Activated CD4-positive, CD25-positive, alpha-beta regulatory T cell treated with anti-CD3 and anti-CD28 coated beads, Interleukin-2, amount 50 U/mL, for 24 hours (primary cell): ENCODE measurements at regions not wholly inside any gene's neighbourhood (a gene's known extent, or its start where the extent isn't known, plus 50 kb on each side); places are given as distances from the start of the nearest gene placed in this dataset.

Source experiments
- ATAC-seq, 2 donors: fragments of 150-1000 bp; cut with Tn5 transposase; one replicate each; pipeline ENCODE4 v1.10.0; 2021; ENCODE audit warnings: mild to moderate bottlenecking in 1 of 2, moderate library complexity in 1 of 2

DNA sequence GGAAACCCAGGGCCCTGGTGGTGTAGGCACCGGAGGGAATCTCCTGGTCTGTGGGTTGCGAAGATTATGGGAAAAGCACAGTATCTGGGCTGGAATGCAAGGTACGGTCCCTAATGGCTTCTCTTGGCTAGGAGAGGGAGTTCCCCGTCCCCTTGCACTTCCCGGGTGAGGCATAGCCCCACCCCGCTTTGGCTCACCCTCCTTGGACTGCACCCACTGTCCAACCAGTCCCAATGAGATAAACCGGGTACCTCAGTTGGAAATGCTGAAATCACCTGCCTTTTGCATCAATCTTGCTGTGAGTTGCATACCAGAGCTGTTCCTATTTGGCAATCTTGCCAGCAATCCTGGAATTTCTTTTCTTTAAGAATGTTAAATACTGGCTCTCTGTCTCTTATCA is 1429.1 kb downstream of the MAT2B start:
- no peak for ATAC-seq

DNA sequence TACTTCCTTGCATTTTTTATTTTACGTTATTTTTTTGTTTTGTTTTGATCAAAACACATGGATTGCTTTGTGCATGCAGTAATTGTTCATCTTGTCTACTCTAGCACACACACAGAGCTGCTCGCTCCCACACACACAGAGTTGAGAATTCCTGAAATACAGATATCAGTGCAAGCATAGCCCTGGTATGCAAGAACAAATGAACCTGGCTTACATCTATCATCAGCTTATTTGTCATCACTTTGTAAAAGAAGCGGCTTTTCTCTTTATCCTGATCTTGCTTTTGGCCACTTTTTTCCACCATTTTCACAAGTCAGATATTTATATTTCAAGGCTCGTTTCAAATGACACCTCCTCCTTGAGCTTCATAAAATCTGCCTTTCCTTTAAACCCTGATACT is 1435.7 kb downstream of the MAT2B start:
- ATAC-seq = no peak

DNA sequence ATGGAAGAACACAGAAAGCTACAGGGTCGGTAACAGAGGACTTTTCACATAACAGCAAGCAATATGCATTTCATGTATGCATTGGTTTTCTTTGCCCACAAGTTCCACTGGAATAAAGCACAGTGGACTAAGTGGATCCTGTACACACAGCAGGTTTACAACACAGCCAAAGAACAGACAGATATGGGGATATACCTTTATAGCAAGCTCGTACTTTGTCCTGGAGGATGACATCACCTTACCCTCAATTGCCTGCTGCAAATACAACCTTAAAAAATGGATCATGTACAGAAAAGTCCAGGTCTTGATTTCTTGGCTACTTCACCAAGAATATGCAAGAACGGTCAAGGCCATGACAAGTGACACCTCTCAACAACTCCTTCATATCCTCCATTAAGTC is 1445.5 kb downstream of the MAT2B start:
- no peak for ATAC-seq

DNA sequence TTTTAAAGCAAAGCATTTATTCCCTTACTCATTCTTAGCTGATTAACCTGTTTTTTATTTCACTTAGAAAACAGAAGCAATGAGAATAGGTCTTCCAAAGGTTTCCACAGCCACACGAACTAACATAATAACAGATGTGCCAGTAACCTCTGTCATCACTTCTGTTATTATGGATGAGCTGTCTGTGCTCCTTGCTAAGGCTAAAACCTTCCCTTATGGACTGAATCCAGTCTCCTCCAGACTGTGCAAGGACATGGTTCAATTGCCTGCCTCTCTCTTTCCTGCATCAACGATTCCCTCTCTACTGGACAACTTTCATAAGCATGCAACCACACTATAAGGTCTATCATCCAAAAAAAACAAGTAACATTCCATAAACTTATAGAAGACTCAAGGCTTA is 1446.2 kb downstream of the MAT2B start:
- no peak for ATAC-seq

DNA sequence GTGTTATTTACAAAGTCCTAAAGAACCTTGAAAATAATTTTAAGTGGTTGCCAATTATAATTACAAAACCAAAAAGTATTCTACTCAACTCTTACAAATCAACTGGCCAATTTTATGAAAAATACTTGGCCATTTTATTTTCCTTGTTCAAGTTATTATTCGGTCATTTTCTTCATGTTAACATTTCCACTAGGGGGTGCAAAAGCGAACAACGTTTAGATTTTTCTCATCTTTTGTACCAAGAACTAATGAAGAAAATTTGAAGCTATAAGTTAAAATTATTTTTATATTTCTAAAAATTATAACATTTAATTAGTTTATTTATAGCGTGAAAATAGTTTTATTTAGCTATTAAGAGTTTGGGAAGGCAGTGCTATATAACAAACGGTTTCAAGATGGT is 1453.3 kb downstream of the MAT2B start:
- no peak for ATAC-seq

DNA sequence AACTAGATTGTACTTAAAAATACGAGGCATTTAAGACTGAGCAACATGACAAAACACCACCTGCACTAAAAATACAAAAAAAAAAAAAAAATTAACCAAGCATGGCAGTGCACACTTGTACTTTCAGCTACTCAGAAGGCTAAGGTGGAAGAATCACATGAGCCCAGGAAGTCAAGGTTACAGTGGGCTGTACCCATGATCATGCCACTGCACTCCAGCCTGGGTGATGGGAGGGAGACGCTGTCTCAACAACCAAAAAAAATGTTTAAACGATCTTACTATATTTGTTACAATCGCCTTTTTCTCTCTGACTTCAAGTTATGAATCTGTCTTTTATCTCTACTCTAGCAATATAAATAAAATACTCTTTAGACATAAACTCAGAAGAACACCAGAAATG is 1454.3 kb downstream of the MAT2B start:
- no peak for ATAC-seq

DNA sequence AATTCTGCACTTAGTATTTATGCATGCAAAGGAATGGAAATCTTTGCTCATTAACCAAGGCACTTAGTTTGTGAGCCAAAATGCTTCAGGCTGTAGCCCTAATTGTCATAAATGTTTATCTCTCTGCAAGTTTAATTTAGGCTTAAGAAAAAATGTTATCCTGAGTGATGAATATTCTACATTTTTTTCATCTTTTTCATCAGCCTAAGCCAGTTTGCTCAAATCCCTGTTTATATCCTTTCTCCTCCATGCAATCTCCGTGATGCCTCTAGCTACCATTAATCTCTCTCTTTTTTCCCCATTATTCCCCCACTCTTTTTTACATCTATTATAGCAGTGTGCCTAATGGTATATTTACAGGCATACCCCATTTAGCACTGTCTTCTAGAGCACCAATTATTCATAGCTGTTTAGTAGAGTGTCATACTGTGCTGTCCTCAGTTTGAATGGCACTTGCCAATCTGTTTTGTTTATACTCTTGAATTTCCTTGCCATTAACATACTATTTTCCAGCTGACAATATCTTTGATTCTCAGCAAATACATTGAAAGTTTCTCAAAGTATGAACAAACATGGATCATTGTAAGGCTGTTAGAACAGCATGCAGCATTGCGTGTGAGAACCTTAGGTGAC is 1457.0 kb downstream of the MAT2B start:
- ATAC-seq = no peak

DNA sequence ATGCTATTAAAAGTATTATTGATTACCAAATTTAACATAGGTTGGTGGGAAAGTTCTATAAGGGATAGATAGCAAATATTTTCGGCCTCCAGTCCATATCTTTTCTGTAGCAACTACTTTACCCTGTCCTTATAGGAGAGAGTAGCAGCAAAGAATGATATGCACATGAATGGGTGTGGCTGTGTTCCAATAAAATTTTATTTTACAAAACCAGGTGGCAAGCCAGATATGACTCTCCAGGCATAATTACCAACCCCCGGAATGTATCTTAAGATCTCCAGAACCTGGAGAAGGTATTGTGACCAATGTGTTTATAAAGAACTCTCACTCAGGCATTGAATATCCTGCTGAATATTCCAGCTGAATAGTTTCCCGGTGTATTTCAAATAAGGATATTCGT is 1461.2 kb downstream of the MAT2B start:
- no peak for ATAC-seq

DNA sequence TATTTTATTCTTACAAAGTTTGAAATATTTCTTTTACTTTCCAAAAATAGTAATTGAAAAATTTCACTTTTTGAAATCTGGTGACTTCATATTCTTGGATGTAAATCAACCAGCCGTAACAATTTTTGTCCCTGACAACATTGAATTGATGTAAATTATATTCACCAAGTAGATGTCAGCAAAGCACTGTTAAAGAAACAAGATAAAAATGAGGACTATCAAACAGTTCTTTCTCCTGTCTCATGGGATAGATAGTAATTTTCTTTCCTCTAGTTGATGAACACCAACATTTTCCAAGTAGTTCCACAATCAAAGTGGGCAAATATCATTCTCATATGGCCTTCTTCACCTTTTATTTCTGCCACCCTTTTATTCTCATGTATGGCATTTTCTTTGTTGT is 1461.9 kb downstream of the MAT2B start:
- ATAC-seq = no peak

DNA sequence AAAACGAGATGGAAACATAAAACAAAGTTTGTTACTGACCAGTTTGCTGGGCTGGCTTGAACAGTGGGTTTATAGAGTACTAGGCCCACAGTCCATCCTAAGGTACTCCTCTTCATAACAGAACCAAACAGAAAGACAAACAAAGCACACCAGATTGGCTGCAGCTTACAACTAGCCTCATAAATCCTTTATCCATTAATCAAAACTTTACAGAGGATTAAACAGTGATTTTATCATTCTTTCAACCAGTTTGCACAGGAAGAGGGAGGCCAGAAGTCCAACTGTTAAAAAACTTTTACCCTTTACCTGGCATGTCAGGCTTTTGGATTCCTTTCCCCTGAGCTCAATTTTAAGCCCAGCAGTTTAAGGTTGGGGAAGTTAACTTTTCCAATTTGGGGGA is 1467.6 kb downstream of the MAT2B start:
- no peak for ATAC-seq

DNA sequence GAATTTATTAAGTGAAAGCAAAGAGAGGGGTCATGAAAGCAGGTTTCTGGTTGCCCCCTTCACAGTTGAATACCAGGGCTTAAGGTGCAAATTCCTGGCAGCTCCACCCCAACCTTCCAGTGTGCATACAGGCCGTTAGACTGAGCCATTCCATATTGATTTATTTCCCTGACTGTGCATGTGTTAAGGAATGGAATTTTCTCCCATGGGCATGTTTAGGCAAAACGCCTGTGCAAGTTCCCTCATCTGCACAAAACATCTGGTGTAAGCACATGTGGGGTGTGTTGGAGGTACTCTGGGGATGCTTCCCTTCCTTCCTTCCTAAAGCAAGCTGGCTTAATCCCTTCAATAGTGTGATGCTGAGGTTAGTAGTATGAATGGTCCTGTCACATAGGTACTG is 1470.6 kb downstream of the MAT2B start:
- no peak for ATAC-seq

DNA sequence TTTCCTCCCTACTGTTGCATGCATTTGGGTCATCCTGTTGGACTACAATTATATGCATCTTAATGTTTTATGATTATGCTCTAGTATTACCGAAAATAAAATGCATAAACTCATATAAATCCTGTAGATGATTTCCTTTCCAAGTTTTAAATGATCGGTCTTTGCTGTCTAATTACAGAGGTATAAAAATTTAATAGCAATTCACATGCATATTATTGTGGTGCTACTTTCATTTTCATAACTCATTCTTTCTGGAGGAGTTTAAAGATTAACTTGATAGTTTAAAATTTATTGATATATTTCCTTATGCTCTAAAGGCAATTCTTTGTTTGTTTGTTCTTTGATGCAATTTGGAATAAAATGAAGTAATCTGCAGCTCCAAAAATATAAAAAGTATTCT is 1475.1 kb downstream of the MAT2B start:
- ATAC-seq = no peak

DNA sequence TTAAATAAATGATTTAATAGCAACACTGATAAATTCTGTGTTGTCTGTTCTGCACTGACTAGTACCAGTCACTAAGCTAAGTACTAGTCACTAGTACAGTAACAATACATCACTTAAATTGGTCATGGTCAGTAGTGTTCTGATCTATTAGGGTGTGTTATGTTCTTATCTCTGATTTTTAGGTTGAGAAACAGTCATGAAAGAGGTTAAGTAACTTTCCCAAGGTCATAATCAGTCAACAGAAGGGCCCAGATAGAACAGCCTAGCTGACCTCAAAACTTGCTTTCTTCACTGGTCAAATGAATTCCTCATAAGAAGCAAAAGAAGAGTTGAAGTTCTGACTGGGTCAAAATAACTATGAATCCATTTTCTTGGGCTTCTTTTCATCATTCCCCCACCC is 1492.7 kb downstream of the MAT2B start:
- ATAC-seq = no peak

DNA sequence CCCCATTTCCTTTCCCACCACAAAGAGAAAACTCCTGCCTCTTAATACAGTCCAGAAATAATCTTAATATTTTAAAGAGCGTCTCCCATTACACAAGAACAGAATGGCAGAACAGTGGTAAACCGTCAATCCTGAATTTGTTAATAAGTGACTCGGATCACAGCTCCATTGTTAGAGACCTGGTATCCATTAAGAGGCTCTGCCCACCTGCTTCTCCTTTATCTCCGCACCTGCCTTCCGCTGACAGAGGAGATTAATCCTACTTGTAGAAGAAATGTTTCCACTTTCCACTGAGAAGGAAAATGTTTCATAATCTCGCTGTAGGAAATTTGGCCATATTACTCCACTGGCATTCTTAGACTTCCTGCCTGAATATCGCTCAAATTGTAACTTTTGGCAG is 1493.2 kb downstream of the MAT2B start:
- ATAC-seq = no peak

DNA sequence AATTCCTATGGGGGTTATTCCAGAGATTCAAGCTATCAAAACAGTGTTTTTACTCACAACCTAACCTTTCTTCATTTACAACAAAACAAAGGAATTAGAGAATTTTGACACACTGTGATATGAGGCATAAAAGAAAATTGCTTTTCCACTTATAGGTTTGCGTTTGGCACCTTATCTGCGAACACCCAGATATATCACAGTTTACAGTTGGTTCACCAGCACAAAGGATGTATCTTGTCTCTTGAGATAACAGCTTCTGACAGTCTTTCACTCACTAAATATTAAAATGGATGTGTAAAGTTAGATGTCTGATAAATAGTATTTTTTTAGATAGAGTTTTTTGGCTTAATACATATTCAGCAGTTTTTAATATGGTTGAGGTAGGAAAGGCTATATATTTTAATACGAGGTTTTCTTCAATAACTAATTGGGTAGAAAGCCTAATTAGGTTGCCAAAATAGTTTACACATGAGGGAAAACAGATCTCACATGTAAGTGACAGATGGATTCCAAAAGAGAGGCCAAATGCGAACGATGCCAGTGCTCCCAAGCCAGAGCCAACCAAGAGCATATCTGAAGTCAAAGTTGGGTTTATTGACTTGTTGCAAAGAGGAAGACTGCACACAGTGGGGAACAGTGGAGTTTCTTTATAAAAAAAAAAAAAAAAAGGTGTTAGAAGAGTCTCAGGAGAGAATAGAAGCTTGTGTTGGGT is 1495.2 kb downstream of the MAT2B start:
- no peak for ATAC-seq

DNA sequence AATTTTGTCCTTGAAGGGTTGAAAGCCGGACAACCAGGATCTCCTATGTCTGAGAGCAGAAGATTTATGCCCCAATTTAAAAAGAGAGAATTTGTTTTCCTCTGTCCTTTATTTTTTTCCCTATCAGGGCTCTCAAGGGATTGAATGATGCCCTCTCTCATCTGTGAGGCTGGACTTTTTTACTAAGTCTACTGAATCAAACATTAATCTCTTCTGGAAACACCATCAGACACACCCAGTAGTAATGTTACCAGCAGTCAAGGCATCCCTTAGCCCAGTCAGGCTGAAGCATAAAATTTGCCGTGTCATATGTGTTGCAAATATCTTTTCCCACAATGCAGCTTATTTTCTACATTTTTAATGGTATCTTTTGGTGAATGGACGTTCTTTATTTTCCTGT is 1497.9 kb downstream of the MAT2B start:
- ATAC-seq = no peak

DNA sequence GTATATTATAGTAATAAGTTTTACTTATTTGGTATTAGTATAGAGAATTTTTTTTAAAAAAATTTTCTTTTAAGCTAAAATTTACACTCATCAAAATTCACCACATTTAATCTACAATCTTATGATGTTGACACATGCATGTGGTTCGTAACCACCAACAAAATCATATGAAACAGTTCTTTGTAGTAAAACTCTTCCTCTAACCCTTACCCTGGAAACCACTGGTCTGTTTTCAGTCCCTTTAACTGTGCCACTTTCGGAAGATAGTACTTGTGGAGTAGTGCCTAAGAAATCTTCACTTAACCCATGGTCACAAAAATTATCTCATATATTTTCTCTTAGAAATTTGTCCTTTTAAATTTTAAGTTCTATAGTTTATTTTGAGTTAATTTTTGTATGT is 1498.8 kb downstream of the MAT2B start:
- ATAC-seq = no peak

DNA sequence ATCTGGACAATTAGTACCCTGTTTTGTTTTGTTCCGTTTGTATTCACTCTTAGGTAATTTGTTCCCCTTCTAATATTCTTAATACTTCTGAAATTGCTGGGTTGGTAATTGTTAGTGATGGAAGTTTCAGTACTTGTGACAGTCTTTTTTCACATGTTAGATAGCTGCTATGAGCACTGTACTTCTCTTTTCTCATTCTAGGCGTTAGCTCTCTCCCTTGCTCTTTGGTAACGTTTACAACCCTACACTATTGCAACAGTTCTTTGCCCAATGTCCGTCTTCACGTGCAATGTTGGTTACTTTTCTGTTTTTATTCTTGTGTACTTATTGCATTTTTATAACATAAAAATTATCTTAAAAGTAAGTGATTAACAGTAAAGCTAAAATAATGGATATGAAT is 1509.0 kb downstream of the MAT2B start:
- no peak for ATAC-seq

DNA sequence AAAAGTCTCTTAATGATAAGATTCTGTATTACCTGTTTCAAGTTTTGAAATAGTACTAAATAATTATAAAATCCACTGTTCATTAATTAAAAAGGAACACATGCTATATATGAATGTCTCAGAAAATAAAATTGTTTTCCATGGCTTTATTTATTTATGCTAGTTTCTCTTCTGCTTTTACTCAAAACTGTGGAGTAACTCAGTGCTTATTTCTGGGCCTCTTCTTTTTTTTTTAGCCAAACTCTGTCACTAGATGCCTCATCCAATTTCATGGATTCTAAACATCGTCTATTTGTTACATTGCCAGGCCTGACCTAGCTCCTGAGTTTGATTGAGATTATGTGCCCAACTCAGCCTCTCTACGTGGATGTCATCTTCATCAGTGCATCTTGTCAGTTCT is 1509.7 kb downstream of the MAT2B start:
- no peak for ATAC-seq

DNA sequence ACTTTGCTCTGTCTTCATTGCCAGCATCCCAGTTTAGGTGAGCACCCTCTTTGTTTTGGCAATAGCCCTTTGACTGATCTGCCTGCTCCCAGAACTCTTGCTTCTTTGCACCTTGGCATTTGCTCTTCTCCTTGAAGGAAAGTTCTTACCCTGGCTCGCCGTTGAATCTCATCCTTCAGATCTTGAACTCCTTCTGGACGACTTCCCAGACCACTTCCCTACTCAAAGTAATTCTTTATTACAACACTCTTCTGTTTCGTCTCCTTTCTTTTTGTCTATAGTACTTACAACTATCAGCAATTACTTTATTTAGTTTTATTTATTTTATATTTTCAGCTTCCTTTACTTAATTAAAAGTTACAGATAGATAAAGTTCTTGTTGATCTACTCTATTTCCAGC is 1510.1 kb downstream of the MAT2B start:
- ATAC-seq = no peak

DNA sequence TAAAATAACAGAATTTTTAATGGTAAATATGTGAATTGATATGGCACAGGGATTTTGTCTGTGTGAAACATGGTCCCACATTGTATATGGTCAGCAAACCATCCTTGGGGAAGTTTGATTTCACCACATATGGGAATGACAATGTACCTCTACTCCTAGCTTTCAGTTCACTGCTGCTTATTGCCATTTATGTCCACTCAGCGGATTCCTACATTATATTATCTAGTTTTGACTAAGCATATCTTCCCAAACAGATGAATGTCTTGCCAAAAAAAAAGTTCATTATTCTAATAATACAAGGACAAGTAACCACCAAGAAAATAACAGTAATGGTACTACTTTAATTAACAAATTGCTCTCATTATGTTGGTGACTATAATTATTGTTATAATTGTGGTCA is 1521.6 kb downstream of the MAT2B start:
- no peak for ATAC-seq

DNA sequence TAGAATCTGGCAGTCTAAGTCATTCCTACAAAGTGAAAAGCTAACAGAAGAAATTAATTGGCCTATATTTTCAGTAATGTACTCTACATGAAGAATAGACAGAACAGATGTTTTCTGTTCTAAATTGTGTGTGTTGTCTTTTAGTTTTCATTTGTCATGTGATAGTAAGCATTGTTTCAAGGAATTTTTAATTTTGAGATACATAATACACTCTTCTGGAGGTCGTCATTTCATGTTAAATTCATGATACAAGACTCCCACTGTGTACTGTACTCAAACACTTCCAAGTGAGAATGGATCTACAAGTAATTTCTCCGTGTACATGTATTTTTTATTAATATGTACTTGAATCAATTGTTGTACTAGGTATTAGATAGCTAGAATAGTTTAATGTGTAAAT is 1522.9 kb downstream of the MAT2B start:
- ATAC-seq = no peak

DNA sequence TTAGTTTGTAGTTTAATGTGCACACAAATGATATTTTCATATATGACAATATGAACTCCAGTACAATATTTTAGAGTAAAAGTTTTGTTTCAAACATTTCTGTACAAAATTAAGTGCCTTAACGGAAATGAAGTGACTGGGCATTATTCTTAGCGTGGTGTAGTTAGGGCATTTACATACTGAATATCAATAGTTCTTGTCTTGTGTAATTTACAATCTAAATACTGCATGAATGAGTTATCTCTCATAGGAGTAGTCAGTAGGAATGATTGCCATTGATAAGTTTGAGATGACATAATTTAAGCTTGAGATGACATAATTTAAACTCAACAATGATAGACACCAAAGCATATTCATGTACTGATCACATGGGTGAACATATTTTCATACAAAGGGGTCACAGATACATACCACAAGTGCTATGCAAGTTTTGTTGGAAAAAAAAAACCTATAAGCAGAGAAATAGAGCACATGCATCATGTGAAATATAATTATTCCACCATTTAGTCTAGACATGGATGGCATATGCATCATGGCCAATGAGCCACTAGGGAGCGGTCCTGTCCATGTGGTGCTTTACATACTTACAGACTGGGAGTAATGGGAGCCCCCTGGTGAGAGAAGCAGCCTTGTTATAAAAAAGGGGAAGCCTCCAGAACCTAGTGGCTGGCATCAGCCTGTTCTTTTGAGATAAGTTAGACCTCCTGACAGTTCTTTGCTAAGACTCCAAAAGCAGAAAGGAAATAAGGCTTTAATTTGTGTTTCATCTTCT is 1523.9 kb downstream of the MAT2B start:
- no peak for ATAC-seq

DNA sequence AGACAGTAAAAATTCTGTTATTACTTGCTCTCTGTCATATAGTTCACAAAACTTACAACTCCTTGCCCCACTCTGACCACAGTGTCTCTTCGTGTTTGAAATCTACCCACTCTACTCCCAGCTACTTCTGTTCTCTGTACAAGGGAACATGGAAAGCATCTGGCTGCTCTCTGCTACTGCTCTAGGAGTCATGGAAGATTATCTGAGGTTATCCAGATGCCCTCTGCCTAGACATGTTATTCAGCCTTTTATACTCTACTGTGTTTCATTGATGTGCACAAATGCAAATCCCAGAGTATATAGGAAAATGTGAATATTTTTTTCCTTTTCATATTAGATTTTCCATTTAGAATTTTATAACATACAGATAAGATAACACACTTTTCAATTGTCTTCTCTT is 1525.6 kb downstream of the MAT2B start:
- ATAC-seq = no peak
